ENCODE measurements at regions not wholly inside any gene's neighbourhood (a gene's known extent, or its start where the extent isn't known, plus 50 kb on each side); places are given as distances from the start of the nearest gene placed in this dataset.

- DNase-seq, result no peak
Measured at GRCh38 chr22:49562685-49563249, 264.9 kb downstream of the BRD1 start.

GRCh38 chr22:49561976-49562375 lies 265.7 kb downstream of the BRD1 start:
- no peak for DNase-seq

- no peak for DNase-seq
Measured at GRCh38 chr22:49561338-49561737, 266.3 kb downstream of the BRD1 start.

GRCh38 chr22:49555526-49555925 lies 272.1 kb downstream of the BRD1 start:
- DNase-seq, result no peak

- DNase-seq, result no peak
Measured at GRCh38 chr22:49554741-49555140, 272.9 kb downstream of the BRD1 start.

- DNase-seq, result no peak
Measured at GRCh38 chr22:49554296-49554625, 273.4 kb downstream of the BRD1 start.

- DNase-seq, result no peak
Measured at GRCh38 chr22:49553518-49554295, 274.0 kb downstream of the BRD1 start.

- DNase-seq, result no peak
Measured at GRCh38 chr22:49553076-49553475, 274.6 kb downstream of the BRD1 start.

GRCh38 chr22:49551897-49552614 lies 275.6 kb downstream of the BRD1 start:
- DNase-seq, result no peak

- no peak for DNase-seq
Measured at GRCh38 chr22:49551446-49551845, 276.2 kb downstream of the BRD1 start.

GRCh38 chr22:49550766-49551362 lies 276.8 kb downstream of the BRD1 start:
- DNase-seq, result no peak

GRCh38 chr22:49550141-49550430 lies 277.6 kb downstream of the BRD1 start:
- DNase-seq, result no peak

- DNase-seq, result no peak
Measured at GRCh38 chr22:49549256-49550140, 278.2 kb downstream of the BRD1 start.

- DNase-seq, result no peak
Measured at GRCh38 chr22:49548356-49549202, 279.1 kb downstream of the BRD1 start.

- no peak for DNase-seq
Measured at GRCh38 chr22:49547751-49548239, 279.9 kb downstream of the BRD1 start.

- no peak for DNase-seq
Measured at GRCh38 chr22:49546811-49547585, 280.7 kb downstream of the BRD1 start.

GRCh38 chr22:49545606-49546005 lies 282.1 kb downstream of the BRD1 start:
- DNase-seq, result no peak

- no peak for DNase-seq
Measured at GRCh38 chr22:49544286-49544685, 283.4 kb downstream of the BRD1 start.

GRCh38 chr22:49543876-49544275 lies 283.8 kb downstream of the BRD1 start:
- DNase-seq, result no peak

- no peak for DNase-seq
Measured at GRCh38 chr22:49541693-49542230, 285.9 kb downstream of the BRD1 start.
